ENCODE measurements at regions not wholly inside any gene's neighbourhood (a gene's known extent, or its start where the extent isn't known, plus 50 kb on each side); places are given as distances from the start of the nearest gene placed in this dataset.

DNA sequence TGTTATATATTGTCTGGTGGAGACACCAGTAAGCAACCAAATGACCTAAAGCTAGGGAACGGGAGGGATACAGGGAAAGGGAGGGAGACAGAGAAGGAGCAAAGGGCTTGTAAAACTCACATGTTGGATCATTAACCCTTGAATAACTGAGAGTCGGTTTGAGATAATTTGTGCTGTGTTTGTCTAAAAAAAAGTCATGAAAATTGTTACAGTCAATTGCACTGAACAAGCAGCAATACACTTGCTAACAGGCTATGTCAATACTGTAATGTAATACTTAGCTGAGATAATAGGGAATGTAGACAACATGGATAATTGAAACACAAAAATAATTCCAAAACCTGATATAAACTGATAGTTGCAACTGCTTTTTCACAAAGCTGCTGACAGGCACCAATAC lies 71.3 kb upstream of the ZNF521 start:
- no peak overlapping the region for H3K4me3 ChIP-seq

GRCh38 chr18:25422230-25422629 lies 70.3 kb upstream of the ZNF521 start:
- Histone ChIP-seq H3K27ac (no peak overlapping the region), H3K4me3 (no peak overlapping the region)

More for the DNA sequence above, 71.3 kb upstream of the ZNF521 start:
- H3K27ac ChIP-seq: no peak overlapping the region

DNA sequence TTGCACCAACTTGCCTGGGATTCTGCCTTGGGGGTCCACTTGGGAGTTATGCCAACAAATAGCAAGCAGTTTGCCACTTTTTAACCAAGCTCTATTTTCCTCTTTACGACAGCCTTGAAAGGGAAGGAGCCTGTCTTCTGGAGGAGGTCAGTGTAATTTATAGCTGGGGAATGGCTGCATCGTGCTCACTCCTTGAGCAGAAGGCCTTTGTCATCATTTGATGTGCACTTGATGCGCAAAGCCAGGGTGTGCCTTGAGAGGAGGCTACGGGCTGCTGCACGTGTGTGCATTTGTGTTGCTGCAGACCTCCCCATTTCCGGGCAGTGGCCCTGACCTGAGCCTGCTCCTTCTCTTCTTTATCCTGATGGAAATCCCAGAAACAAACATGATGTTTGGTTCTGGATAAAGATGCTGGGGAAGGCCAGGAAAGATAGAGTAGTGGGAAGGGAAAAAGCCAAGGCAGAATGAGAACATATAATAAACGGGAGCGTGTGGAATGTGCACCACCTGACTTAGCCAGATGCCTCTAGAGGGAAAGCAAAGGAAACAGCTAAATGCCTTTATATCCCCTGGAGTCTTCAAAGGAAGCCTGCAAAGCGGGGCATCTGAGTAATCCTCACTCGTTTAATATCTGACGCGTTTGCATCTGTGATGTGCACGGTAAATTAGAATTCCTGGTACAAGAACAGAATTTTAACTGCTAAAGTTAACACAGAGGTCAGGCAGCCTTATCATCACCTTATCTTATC lies 68.3 kb upstream of the ZNF521 start:
- Histone ChIP-seq H3K4me3 (no peak overlapping the region), H3K27ac (no peak overlapping the region)

- H3K27ac ChIP-seq: no peak overlapping the region
- H3K4me3 ChIP-seq: no peak overlapping the region
Measured at GRCh38 chr18:25416374-25416773, 64.4 kb upstream of the ZNF521 start.

- no peak overlapping the region for H3K27ac ChIP-seq
Measured at GRCh38 chr18:25409971-25410370, 58.0 kb upstream of the ZNF521 start.

GRCh38 chr18:25408293-25408692 lies 56.3 kb upstream of the ZNF521 start:
- H3K27ac ChIP-seq: no peak overlapping the region
- H3K4me3 ChIP-seq: no peak overlapping the region

More at GRCh38 chr18:25409971-25410370, 58.0 kb upstream of the ZNF521 start:
- no peak overlapping the region for H3K4me3 ChIP-seq

Data from skin epidermis (tissue), 12 donors.